Trophoblast cell (in vitro differentiated cells and primary cell): ENCODE measurements at regions not wholly inside any gene's neighbourhood (a gene's known extent, or its start where the extent isn't known, plus 50 kb on each side); places are given as distances from the start of the nearest gene placed in this dataset.

Experiments used
- DNase-seq, 2 donors: peaks; one replicate each; pipeline ENCODE4 v3.0.0-alpha.2; 2016
- H2AFZ ChIP-seq: 2 replicates; pipeline ENCODE4 v1.6.1; 2013; ENCODE audit warnings: low read length, moderate library complexity, mild to moderate bottlenecking; ENCODE audit not compliant: insufficient read depth, poor library complexity
- H2AK5ac ChIP-seq: 2 replicates; pipeline ENCODE4 v1.6.1; 2013; ENCODE audit warnings: mild to moderate bottlenecking, low read length
- H2BK120ac ChIP-seq: 2 replicates; pipeline ENCODE4 v1.6.1; 2013; ENCODE audit warnings: low read length, mild to moderate bottlenecking, moderate library complexity; ENCODE audit not compliant: insufficient read depth, poor library complexity
- H2BK12ac ChIP-seq: 2 replicates; pipeline ENCODE4 v1.6.1; 2013; ENCODE audit warnings: mild to moderate bottlenecking, low read length, moderate library complexity
- H2BK5ac ChIP-seq: 2 replicates; pipeline ENCODE4 v1.6.1; 2013; ENCODE audit warnings: low read length, low read depth, moderate library complexity, mild to moderate bottlenecking; ENCODE audit not compliant: poor library complexity
- H3K14ac ChIP-seq: 2 replicates; pipeline ENCODE4 v1.6.1; 2013; ENCODE audit warnings: mild to moderate bottlenecking, low read length
- H3K18ac ChIP-seq: 2 replicates; pipeline ENCODE4 v1.6.1; 2013; ENCODE audit warnings: mild to moderate bottlenecking, low read length
- H3K23ac ChIP-seq: 2 replicates; pipeline ENCODE4 v1.6.1; 2013; ENCODE audit warnings: low read length
- H3K27ac ChIP-seq: 2 replicates; pipeline ENCODE4 v1.5.1; 2013; ENCODE audit warnings: low read depth, mild to moderate bottlenecking, inconsistent platforms, low read length, moderate library complexity
- H3K27me3 ChIP-seq: 2 replicates; pipeline ENCODE4 v1.6.1; 2013; ENCODE audit warnings: inconsistent platforms, mild to moderate bottlenecking, low read length, moderate library complexity; ENCODE audit not compliant: insufficient read depth
- H3K36me3 ChIP-seq, 2 experiments: 1 replicate in 1 of 2; 2 replicates in 1 of 2; pipeline ENCODE4 v1.6.1; 2013; ENCODE audit warnings: low read length in 2 of 2, mild to moderate bottlenecking in 2 of 2, moderate library complexity in 1 of 2; ENCODE audit not compliant: insufficient read depth in 2 of 2, control insufficient read depth in 1 of 2
- H3K4ac ChIP-seq: 2 replicates; pipeline ENCODE4 v1.6.1; 2013; ENCODE audit warnings: low read depth, mild to moderate bottlenecking, low read length, moderate library complexity
- H3K4me1 ChIP-seq, 2 experiments: 1 replicate in 1 of 2; 2 replicates in 1 of 2; pipeline ENCODE4 v1.6.1; 2013; ENCODE audit warnings: low read length in 2 of 2, mild to moderate bottlenecking in 2 of 2, moderate library complexity in 1 of 2; ENCODE audit not compliant: insufficient read depth in 2 of 2, control insufficient read depth in 1 of 2
- H3K4me2 ChIP-seq: 2 replicates; pipeline ENCODE4 v1.6.1; 2013; ENCODE audit warnings: inconsistent platforms, mild to moderate bottlenecking, low read length, moderate library complexity
- H3K4me3 ChIP-seq: 2 replicates; pipeline ENCODE4 v1.5.1; 2013; ENCODE audit warnings: mild to moderate bottlenecking, low read depth, low read length, inconsistent platforms
- H3K79me1 ChIP-seq: one replicate; pipeline ENCODE4 v1.6.1; 2013; ENCODE audit warnings: low read length
- H3K79me2 ChIP-seq: 2 replicates; pipeline ENCODE4 v1.6.1; 2013; ENCODE audit warnings: low read length, mild to moderate bottlenecking; ENCODE audit not compliant: control insufficient read depth, insufficient read depth, poor library complexity
- H3K9ac ChIP-seq: 2 replicates; pipeline ENCODE4 v1.6.1; 2013; ENCODE audit warnings: mild to moderate bottlenecking, low read length
- H3K9me3 ChIP-seq: 2 replicates; pipeline ENCODE4 v1.6.1; 2013; ENCODE audit warnings: low read depth, mild to moderate bottlenecking, control low read depth, inconsistent platforms, low read length; ENCODE audit not compliant: insufficient read depth
- H4K12ac ChIP-seq: 2 replicates; pipeline ENCODE4 v1.6.1; 2013; ENCODE audit warnings: low read depth, mild to moderate bottlenecking, low read length, moderate library complexity
- H4K8ac ChIP-seq: 2 replicates; pipeline ENCODE4 v1.6.1; 2013; ENCODE audit warnings: low read depth, mild to moderate bottlenecking, low read length, moderate library complexity
- H4K91ac ChIP-seq: one replicate; pipeline ENCODE4 v1.6.1; 2013; ENCODE audit warnings: low read depth, mild to moderate bottlenecking, low read length, moderate library complexity
- WGBS: extraction: QIAGEN DNeasy Blood & Tissue Kit; methylation state at CpG from one replicate; pipeline ENCODE4 v1.1.7; 2013; ENCODE audit warnings: missing lambda C conversion rate; ENCODE audit not compliant: insufficient read length, insufficient coverage; ENCODE audit errors: extremely low coverage; 5-methylcytosine and 5-hydroxymethylcytosine counted together

DNA sequence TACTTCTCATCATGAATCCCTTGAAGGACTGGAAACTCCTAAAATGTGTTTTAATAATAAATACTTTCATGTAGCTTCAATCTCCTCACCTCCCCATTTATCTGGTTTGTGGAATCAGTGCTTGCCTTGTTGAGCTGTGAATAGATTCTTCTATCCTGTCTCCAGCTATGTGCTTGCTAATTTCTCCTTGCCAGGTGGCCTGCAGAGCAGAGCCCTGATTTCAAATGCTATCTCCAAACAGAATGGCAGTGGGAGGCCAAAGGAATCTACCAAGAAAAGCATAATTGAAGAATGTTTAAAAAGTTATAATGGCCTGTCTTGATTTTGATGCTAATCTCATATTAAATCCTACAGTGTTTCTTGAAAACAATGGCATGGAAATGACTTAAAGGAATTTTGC lies 309.3 kb upstream of the CHORDC1 start:
- Histone ChIP-seq H3K4me2 (no peak overlapping the region), H3K14ac (no peak overlapping the region), H3K27me3 (no peaks in the 10 kb centered on the region), H2BK120ac (no peak overlapping the region), H3K27ac (no peak overlapping the region), H2AK5ac (no peak overlapping the region), H3K4me1 (no peaks in the 10 kb centered on the region), H3K4me3 (no peak overlapping the region), H3K79me2 (no peaks in the 10 kb centered on the region), H4K12ac (no peak overlapping the region), H2BK12ac (no peak overlapping the region), H3K9me3 (no peaks in the 10 kb centered on the region), H2BK5ac (no peak overlapping the region), H3K36me3 (no peaks in the 10 kb centered on the region), H3K79me1 (no peaks in the 10 kb centered on the region), H2AFZ (no peak overlapping the region), H4K8ac (no peak overlapping the region), H3K18ac (no peak overlapping the region), H3K23ac (no peak overlapping the region), H3K9ac (no peak overlapping the region), H4K91ac (no peak overlapping the region), H3K4ac (no peak overlapping the region)
- DNase-seq = no peak

DNA sequence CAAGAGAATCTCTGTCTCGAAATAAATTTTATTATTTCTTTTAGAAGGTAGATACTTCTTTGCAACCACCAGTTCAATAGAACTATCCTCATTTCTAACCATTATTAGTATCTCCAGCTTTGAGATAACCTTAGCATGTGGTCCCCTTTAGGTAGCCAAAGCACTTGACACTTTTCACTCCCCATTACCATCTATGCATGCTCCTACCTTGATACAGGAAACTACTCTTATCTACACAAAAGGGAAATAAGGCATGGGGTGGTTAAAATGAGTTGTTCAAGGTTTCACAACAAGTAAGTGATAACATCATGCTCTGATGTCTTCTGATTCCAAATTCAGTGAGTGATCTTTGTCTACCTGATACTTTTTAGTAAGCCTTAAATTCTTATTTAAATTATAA lies 308.2 kb upstream of the CHORDC1 start:
- Histone ChIP-seq H3K23ac (no peak overlapping the region), H2BK120ac (no peak overlapping the region), H3K18ac (no peak overlapping the region), H2BK5ac (no peak overlapping the region), H4K91ac (no peak overlapping the region), H4K12ac (no peak overlapping the region), H3K79me2 (no peaks in the 10 kb centered on the region), H3K14ac (no peak overlapping the region), H2AFZ (no peak overlapping the region), H3K9ac (no peak overlapping the region), H3K79me1 (no peaks in the 10 kb centered on the region), H3K4ac (no peak overlapping the region), H3K27ac (no peak overlapping the region), H4K8ac (no peak overlapping the region), H3K27me3 (no peaks in the 10 kb centered on the region), H3K4me1 (no peaks in the 10 kb centered on the region), H3K4me2 (no peak overlapping the region), H3K4me3 (no peak overlapping the region), H3K36me3 (no peaks in the 10 kb centered on the region), H3K9me3 (no peaks in the 10 kb centered on the region), H2AK5ac (no peak overlapping the region), H2BK12ac (no peak overlapping the region)
- WGBS = no CpG with 5 or more reads among the region's 1 CpG
- no peak for DNase-seq

DNA sequence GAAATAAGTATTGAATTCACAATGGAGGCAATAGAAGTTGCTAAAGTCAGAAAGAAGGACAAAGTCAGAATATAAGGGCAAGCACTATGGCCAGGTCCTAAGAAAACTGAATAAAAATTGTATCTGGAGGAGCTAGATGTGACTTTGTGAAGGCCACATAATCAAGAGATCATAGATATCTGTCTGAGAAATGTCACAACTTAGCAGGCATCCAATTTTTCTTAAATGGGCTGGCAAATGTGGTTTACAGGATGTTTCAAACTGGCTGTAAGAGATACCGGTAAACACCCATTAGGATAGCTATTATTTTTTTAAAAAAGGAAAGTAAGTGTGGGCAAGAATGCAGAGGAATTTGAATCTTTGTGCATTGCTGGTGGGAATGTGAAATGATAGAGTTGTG lies 303.1 kb upstream of the CHORDC1 start:
- H3K79me2 ChIP-seq = no peaks in the 10 kb centered on the region
- no peak overlapping the region for H4K8ac ChIP-seq
- no peak overlapping the region for H3K27ac ChIP-seq
- no peak overlapping the region for H3K4me3 ChIP-seq
- H3K79me1 ChIP-seq = no peaks in the 10 kb centered on the region
- H3K36me3 ChIP-seq = no peaks in the 10 kb centered on the region
- no peaks in the 10 kb centered on the region for H3K27me3 ChIP-seq
- no peak overlapping the region for H3K18ac ChIP-seq
- no peak overlapping the region for H3K4me2 ChIP-seq
- H3K4me1 ChIP-seq = no peaks in the 10 kb centered on the region
- DNase-seq = no peak
- no CpG with 5 or more reads among the region's 1 CpG for WGBS
- H3K9me3 ChIP-seq = no peaks in the 10 kb centered on the region
- H3K9ac ChIP-seq = no peak overlapping the region
- no peak overlapping the region for H2BK12ac ChIP-seq
- H2AFZ ChIP-seq = no peak overlapping the region
- H4K91ac ChIP-seq = no peak overlapping the region
- no peak overlapping the region for H2BK120ac ChIP-seq
- no peak overlapping the region for H3K14ac ChIP-seq
- no peak overlapping the region for H3K4ac ChIP-seq
- no peak overlapping the region for H2BK5ac ChIP-seq
- H3K23ac ChIP-seq = no peak overlapping the region
- no peak overlapping the region for H2AK5ac ChIP-seq
- H4K12ac ChIP-seq = no peak overlapping the region

DNA sequence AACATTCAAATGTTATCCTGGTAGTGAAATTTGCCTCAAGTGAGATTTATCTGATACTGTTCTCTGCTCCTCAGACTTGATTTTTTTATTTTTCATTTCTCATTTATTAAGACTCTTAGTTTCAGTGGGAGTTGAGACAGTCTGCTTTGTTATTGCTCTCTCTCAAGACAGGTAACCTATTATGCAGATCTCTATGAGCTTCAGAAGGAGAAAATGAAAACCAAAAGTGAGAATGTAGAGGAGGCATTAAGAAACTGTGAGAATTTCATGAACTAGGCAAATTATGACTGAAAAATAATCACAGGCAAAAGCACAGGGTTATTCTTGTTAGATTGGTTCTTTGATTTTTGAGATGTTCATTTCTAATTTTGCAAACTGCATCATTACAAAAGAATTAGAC lies 290.0 kb upstream of the CHORDC1 start:
- H4K12ac ChIP-seq = no peak overlapping the region
- H3K4ac ChIP-seq = no peak overlapping the region
- no peak for DNase-seq
- H3K4me1 ChIP-seq = no peaks in the 10 kb centered on the region
- no peaks in the 10 kb centered on the region for H3K36me3 ChIP-seq
- H2AFZ ChIP-seq = no peak overlapping the region
- H3K4me2 ChIP-seq = no peak overlapping the region
- H3K27me3 ChIP-seq = no peaks in the 10 kb centered on the region
- no peaks in the 10 kb centered on the region for H3K79me2 ChIP-seq
- no peak overlapping the region for H3K4me3 ChIP-seq
- H3K23ac ChIP-seq = no peak overlapping the region
- no peak overlapping the region for H2BK5ac ChIP-seq
- no peaks in the 10 kb centered on the region for H3K9me3 ChIP-seq
- no peak overlapping the region for H3K18ac ChIP-seq
- H2AK5ac ChIP-seq = no peak overlapping the region
- H2BK120ac ChIP-seq = no peak overlapping the region
- H2BK12ac ChIP-seq = no peak overlapping the region
- no peak overlapping the region for H4K8ac ChIP-seq
- no peaks in the 10 kb centered on the region for H3K79me1 ChIP-seq
- H3K27ac ChIP-seq = no peak overlapping the region
- H3K14ac ChIP-seq = no peak overlapping the region
- no peak overlapping the region for H3K9ac ChIP-seq
- no peak overlapping the region for H4K91ac ChIP-seq

DNA sequence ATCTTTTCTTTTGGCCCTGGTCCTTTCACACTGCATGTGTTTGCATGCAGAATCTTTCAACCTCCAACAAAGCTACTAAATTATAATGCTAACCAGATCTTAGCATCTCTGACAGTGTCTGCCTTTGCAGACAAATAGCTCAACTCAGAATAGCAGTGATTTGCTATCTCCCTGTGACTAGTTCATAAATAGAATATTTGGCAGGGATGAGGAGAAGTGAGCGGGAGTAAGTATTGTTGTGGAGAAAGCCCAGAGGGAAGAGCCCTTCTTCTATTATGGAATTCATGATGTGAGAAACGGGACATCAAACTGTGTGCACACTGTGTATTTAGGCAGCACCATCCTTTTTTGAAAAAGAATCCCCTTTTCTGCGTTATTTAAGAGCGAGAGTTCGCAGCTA lies 288.0 kb upstream of the CHORDC1 start:
- H3K4ac ChIP-seq = no peak overlapping the region
- no peak overlapping the region for H3K14ac ChIP-seq
- no peak overlapping the region for H3K9ac ChIP-seq
- no peaks in the 10 kb centered on the region for H3K79me2 ChIP-seq
- H3K27ac ChIP-seq = no peak overlapping the region
- H4K12ac ChIP-seq = no peak overlapping the region
- H3K4me2 ChIP-seq = no peak overlapping the region
- no peak overlapping the region for H4K91ac ChIP-seq
- no peak overlapping the region for H2BK120ac ChIP-seq
- H2BK5ac ChIP-seq = no peak overlapping the region
- no CpG with 5 or more reads among the region's 5 CpGs for WGBS
- H2AFZ ChIP-seq = no peak overlapping the region
- H3K23ac ChIP-seq = no peak overlapping the region
- no peaks in the 10 kb centered on the region for H3K9me3 ChIP-seq
- H4K8ac ChIP-seq = no peak overlapping the region
- no peak for DNase-seq
- H3K4me3 ChIP-seq = no peak overlapping the region
- H3K79me1 ChIP-seq = no peaks in the 10 kb centered on the region
- no peak overlapping the region for H2BK12ac ChIP-seq
- no peak overlapping the region for H2AK5ac ChIP-seq
- no peak overlapping the region for H3K18ac ChIP-seq
- H3K36me3 ChIP-seq = no peaks in the 10 kb centered on the region
- no peaks in the 10 kb centered on the region for H3K4me1 ChIP-seq
- H3K27me3 ChIP-seq = no peaks in the 10 kb centered on the region
